Keratinocyte (primary cell): ENCODE measurements at regions not wholly inside any gene's neighbourhood (a gene's known extent, or its start where the extent isn't known, plus 50 kb on each side); places are given as distances from the start of the nearest gene placed in this dataset.

Source experiments
- CTCF ChIP-seq, 3 experiments: IDR thresholded peaks in 1 of 3; conservative IDR thresholded peaks in 1 of 3; optimal IDR thresholded peaks in 1 of 3; 2 replicates in 2 of 3; 3 replicates in 1 of 3; pipeline versions ENCODE3 to v1.5.1; 2011; ENCODE audit warnings: low read length in 3 of 3, mild to moderate bottlenecking in 3 of 3, moderate library complexity in 2 of 3, control low read depth in 1 of 3, inconsistent platforms in 1 of 3; ENCODE audit not compliant: insufficient read depth in 2 of 3; ENCODE audit errors: extremely low read depth in 1 of 3
- EZH2 ChIP-seq: IDR thresholded peaks from one replicate; pipeline ENCODE4 v1.6.1; 2012; ENCODE audit warnings: inconsistent platforms, mild to moderate bottlenecking, low read length, moderate library complexity

- TF ChIP-seq EZH2 (no peak), CTCF (optimal IDR thresholded peaks at IDR 0.05 in 1 of 3, IDR thresholded peaks at IDR 0.05 in 1 of 3, conservative IDR thresholded peaks at IDR 0.05 in 1 of 3; ENCODE audit: extremely low read depth in 1 of 3, insufficient read depth in 2 of 3, low read length in 3 of 3) (no peak)
These were observed 145.0 kb downstream of the CCDC34 start for GRCh38 chr11:27217948-27218420.
